ENCODE measurements at regions not wholly inside any gene's neighbourhood (a gene's known extent, or its start where the extent isn't known, plus 50 kb on each side); places are given as distances from the start of the nearest gene placed in this dataset.

DNA sequence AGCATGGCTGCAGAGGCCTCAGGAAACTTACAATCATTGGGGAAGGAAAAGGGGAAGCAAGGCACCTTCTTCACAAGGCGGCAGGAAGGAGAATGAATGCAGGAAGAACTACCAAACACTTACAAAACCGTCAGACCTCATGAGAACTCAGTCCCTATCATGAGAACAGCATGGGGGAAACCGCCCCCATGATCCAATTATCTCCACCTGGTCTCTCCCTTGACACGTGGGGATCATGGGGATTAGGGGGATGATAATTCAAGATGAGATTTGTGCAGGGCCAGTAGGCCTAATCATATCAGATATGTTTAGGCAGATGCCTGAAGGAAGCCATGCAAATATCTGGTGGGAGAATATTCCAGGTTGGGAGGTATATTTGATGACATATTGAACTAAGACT lies 1176.4 kb upstream of the CDH18 start:
- DNase-seq, result peak; percentile 41 to 88

DNA sequence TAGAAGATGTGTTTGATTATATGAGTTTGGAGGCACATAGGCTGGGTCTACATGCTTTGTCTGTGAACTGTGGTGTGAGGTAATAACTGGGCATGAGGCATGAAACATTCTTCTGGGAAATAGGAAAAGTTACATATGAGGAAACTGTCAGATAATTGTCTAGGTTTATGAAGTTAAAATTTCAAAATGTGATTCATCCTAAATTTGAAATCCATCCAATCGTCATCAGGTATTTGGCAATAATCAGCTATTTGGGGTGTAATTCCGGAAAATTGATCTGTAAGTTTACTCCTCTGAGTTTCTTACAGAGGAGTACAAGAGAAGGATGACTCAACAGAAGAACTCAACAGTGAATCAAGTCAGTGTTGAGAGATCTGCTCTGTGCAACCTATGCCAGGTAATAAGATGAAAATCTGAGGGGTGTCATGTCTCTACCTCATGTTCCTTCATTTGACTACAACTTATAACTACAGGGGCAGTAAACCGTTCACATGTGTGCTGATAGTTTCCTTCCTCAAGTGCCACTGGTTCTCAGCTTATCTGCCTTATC lies 1171.6 kb upstream of the CDH18 start:
- DNase-seq, result no peak

DNA sequence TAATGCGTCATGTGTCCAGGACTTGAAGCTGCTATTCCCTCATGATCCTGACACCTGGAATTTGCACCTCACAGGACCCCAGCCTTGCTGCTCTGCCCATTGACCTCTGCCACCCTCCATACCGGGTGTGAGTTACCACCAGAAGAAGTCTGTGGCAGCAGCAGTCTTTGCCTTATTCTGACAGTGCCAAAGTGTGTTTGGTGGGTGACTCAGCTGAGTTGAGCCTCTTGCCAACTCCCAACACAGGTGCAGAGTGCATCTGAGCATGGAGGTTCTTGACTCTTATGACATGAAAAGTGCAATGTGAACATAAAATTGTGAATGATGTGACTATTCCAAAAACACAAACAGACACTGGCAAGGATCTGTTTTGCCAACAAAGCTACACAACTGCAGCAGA lies 1166.5 kb upstream of the CDH18 start:
- no peak for DNase-seq

DNA sequence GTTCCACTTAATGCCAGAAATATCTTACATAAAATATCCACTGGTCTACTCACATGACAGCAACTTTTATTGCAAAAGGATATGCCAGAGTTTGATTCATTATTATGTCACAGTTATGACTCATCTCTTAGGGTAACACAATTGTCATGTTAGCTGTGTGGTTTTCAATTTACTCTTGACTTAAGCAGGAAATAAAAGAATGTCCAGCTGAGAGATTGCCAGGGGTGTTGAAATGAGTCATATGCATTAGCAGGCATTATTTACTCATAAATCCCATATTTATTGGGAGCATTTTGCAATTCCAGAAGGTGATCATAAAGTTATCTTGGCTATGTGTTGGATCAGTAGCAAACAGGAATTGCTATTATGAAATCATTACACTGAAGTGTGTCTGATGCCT lies 1164.6 kb upstream of the CDH18 start:
- DNase-seq, result no peak

DNA sequence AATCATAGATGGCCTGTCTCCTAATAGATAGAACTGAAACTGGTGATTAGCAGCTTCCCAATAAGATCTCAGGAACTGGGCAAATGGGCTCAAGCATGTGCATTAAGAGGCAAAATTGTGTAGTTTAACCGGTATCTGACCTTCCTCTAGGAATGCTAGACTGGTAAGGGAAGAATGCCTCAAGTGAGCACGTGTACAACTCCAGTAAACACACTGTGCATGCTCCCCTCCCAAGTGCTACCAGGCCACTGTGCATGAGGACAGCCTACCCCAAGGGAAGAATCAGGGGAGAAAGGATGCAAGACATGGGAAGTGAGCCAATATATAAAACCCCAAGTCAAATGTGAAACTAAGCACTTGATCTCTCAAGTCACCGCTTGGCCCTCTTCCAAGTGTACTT lies 1157.4 kb upstream of the CDH18 start:
- no peak for DNase-seq

DNA sequence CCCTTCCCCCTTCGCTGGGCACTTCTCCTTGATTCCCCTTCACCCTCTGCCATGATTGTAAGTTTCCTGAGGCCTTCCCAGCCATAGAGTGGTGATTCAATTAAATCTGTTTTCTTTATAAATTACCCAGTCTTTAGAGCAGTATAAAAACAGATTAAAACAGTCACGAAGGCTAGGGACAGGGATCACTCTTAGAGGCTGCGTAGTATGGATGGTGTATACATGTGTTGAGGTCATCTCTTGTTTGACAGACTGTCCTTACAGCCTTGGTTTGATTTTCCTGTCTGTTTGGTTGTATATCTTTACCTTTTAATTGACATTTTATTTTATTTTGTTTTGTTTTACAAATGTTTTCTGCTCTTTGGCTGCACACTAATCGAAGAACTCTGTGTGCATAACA lies 1155.7 kb upstream of the CDH18 start:
- no peak for DNase-seq

DNA sequence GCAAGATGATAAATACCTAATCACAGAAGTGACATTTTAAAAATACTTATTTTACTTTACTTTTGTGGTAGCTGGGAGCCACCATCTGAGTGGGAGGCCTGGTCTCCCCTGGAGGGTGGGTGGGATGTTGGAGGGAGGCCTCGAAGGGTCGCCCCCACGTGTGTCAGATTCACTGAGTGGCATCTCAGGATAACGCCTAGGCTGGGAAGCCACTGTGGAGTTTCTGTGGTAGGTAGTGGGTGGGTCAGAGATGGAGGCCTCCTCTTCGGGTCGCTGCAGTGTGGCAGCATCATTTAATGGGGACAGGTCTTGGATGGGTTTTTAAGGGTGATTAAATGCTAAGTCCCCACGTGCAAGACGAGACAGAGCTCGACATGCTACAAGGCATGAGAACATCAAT lies 1154.8 kb upstream of the CDH18 start:
- DNase-seq, result no peak

DNA sequence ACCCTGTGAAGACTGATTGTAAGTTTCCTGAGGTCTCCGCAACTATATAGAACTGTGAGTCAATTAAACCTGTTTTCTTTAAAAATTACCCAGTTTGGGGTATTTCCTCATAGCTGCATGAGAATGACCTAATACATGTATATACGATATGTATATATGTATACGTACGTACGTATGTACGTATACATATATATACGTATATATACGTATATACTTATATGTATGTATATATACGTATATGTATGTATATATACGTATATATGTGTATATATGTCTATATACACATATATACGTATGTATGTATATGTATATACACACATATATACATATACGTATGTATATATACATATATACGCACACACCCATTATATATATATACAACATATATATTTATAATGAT lies 1153.0 kb upstream of the CDH18 start:
- DNase-seq, result no peak

DNA sequence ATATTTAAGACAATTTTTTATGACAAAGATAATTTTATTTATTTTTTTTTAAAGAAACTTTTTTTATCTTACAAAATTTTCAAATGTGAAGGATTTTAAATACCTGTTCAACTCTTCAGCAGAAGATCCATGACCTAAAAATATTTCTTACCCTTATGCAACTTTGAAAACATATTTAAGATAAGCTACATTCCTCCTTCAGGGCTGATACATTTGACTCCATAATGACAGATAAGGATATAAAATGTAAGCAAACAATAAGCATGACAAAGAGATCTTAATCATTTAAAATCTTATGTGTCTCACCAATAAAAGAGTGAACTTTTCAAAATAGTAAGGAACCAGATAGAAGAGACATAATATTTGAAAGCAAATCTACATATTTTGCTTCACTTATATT lies 1138.2 kb upstream of the CDH18 start:
- DNase-seq, result no peak

DNA sequence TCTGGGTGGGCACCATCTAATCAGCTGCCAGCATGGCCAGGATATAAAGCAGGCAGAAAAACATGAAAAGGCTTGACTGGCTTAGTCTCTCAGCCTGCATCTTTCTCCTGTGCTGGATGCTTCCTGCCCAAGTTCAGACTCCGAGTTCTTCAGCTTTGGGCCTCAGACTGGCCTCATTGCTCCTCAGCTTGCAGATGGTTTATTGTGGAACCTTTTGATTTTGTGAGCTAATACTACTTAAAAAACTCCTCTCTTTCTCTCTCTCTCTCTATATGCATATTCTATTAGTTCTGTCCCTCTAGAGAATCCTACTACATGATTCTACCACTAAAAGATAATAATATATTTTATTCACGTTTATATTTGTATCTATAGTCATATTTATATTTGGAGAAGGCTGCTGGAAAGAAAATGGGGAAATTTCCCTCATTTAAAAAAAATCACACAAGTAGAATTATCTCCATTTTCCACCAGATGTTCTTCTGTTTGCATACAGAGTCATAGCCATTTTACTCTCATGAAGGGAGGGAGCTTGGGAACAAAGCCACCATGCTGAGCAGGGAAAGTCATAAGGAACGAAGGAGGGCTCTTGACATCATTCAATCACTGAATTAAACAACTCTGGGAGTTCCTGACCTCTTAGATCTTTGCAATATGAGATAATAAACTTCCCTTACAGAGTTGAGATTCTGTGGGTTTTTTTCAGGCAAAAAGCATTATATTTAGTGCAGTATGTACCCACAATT lies 1137.4 kb upstream of the CDH18 start:
- no peak for DNase-seq

DNA sequence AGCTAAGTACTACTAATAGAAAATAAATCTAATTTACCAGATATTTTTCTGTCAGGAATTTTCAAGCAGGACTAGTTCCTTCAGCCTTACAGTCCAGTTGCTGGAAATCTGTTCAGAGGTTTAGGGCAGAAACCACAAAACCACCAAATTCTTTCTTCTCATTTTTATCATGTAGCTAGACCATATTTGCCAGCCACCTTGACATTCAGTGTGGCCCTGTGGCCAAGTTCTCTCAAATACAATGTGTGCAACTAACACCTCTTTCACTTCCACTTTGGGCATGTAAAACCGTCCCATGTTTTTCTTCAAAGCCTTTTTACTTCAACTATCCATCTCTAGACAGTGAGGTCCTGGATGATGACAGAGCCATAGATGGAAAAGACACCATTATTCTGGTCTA lies 1133.2 kb upstream of the CDH18 start:
- no peak for DNase-seq

DNA sequence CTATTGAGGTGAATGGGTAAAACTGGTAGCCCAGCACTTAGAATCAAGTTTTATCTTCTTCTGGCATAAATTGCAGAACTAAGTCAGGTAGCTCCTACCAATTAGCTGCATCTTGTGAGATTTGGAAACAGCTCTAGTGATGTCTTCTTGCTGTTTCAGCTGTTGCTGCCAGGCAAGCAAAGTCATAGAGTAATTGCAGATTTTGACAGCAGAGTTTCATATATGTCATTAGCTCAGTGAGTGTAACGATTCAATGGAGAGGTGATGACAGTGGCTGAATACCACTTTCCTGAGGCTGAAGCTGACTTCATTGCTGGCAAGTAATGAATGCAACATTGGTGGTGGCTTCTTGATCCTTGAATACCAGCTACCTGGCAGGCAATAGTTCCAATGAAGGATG lies 1109.7 kb upstream of the CDH18 start:
- DNase-seq, result no peak

DNA sequence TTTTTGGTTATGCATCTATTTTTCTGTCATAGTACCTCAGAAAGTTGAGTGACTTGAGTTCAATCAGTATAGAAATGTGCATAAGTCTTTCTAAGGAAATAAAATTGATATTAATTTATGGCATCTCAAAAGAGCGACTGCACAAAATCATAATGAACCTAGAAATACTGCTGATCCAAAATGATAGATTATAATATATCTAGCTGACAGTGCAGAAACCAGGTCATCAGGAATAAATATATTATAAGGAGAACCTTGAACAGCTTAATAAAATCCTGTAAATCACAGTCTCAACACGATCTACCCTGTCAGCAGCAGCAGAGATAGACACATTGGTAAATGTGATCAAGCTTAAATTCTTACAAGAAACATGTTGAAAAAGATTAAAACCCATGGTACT lies 1106.6 kb upstream of the CDH18 start:
- no peak for DNase-seq

DNA sequence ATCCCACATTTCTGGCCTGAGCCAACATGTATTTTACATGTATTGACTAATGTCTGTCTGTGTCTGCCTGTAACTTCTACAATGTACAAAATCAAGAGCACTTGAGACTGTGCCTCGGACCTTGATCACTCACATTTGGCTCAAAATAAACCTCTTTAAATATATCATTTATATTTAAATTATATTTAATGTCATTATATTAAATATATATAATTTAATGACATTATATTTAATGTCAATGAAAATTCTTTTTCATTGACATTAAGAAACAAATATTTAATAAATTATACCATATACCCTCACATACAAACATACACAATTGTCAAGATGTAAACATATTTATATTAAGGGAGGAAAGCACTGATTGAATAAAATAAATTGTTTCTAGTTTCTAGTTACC lies 1099.8 kb upstream of the CDH18 start:
- DNase-seq, result no peak

DNA sequence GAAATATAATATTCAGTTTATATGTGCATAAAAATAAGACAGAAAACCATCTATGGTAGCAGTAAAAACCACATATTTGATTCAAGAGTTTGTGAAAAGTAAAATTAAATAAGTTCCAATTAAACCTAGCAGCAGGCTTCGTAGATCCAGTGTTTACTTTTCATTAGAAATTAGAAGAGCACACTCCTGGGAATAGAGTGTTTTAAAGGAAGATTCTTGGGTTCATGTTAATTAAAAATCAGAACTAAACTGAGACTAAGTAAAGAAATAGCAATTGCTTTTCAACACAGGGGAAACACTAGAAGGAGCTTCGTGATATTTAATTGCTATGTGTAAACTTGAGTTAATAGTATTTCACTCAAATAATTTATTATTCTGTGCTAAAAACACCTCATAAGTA lies 1097.8 kb upstream of the CDH18 start:
- no peak for DNase-seq

DNA sequence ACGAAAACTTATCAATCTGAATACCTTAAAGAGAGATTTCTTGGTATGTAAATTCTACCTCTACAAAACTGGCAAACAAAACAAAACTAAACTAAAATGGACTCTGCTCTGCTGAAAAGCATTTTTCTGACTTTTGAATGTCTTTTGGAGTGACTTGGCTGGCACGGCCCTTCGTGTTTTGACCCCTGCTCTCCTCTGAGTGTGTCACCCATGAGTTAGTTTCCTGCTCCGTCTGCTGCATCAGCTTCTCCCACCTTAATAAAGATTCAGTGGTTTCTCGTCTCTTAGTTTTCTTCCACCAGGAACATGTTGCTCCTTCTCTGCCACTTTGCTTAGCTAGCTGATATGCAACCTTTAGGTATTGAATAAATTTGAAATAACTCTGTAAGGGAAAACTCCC lies 1084.0 kb upstream of the CDH18 start:
- DNase-seq, result no peak

DNA sequence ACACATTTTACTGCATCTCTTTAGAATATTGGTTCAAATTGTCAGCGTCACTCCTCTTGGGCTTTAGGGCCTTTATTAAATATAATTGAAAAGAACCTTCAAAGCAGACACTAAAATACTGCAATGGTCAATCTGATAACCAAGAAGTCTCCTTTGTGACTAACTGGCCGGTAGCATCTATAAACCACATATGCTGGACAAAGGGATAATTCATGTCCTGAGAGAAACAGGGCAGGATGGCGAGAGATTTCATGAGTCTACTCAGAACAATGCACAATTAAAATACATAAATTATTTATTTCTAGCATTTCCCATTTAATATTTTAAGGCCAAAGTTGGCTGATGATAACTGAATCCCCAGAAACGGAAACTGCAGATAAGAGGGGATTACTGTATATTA lies 1083.4 kb upstream of the CDH18 start:
- DNase-seq, result no peak

DNA sequence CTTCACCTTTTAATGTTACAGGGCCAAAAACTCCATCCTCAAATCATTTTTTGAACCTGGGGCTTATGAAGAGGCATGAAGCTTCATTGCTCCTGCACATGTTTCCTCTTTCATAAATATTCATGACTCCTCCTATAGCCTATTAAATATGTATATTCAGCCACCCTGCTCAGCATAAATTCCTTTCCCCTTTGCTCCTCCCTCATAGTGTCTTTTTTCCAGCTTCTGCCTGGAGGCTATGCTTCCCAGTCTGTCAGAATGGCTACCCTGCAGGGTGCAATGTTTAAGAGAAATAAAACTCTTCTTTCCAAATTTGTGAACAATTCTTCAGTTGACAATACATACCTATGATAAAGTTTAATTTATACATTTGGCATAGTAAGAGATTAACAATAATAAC lies 1082.9 kb upstream of the CDH18 start:
- DNase-seq, result no peak

DNA sequence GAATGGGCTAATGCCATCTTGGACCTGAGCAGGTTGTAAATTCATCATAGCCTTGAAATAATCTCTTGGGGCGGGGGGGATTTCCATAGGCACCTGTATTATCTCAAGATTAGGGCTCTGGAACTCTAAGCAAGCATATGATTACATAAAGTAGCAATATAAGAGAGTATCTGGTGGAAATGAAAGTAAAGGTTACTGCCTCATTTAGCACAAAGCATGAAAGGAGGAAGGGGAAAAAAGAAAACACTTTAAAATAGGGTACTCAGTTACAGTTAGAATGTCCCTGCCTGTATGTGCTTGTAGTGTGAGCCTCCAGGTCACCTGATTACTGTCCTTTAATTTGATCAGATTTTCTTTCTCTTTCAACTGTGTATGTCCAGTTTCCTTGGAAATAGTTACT lies 1079.7 kb upstream of the CDH18 start:
- no peak for DNase-seq

DNA sequence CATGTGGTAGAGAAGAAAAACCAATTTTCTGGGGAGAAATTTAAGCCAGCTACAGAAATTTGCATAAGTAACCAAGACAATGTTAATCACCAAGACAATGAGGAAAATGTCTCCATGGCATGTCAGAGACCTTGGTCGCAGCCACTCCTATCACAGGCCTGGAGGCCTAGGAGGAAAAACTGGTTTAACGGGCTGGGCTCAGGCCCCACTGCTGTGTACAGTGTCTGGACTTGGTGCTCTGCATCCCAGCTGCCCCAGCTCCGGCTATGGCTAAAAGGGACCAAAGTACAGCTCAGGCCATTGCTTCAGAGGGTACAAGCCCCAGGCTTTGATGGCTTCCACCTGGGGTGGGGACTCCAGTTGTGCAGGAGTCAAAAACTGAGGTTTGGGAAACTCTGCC lies 1075.1 kb upstream of the CDH18 start:
- no peak for DNase-seq

DNA sequence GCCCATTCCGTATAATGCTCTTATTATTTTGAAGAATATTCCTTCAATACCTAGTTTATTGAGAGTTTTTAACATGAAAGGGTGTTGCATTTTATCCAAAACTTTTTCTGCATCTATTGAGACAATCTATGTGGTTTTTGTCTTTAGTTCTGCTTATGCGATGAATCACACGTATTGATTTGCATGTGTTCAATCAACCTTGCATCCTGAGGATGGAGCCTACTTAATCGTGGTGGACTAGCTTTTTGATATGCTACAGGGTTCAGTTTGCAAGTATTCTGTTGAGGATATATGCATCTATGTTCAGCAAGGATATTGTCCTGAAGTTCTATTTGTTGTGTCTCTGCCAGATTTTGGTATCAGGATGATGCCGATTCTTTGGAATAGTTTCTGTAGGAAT lies 1070.3 kb upstream of the CDH18 start:
- no peak for DNase-seq

DNA sequence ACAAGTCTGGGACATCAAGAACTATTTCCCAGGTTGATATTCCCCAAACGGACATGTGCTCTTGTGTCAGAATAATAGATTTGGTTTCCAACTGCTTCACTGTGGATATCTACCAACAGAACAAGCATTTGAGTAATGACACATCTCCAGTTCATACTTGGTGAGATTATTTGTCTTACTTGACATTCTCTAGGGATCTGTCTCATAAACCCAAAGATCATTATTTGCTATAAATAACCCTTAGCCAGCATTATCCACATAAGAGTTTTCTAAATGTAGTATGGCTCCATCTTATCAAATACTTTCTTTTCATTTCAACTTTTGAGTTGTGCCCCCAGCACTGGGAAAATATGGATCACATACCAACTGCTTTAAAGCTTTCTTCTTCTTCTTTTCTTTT lies 1063.9 kb upstream of the CDH18 start:
- DNase-seq, result no peak

DNA sequence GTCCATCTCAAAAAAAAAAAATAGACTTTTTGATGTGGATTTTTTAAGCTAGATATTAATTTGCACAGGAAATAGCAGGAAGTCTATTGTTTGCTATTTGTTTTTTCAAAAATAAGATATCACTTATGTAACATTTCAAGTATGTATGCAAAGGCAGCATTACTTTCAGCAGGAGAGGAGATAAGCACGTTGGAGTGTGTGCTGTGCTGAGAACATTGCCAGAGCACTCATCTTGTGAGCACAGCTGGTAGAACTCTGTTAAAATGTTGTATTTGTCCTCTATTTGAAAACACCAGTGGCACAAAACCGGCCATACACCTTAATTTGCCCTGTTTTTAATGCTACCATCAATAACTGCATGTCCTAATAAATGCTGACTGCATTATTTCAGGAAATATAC lies 1061.9 kb upstream of the CDH18 start:
- no peak for DNase-seq

DNA sequence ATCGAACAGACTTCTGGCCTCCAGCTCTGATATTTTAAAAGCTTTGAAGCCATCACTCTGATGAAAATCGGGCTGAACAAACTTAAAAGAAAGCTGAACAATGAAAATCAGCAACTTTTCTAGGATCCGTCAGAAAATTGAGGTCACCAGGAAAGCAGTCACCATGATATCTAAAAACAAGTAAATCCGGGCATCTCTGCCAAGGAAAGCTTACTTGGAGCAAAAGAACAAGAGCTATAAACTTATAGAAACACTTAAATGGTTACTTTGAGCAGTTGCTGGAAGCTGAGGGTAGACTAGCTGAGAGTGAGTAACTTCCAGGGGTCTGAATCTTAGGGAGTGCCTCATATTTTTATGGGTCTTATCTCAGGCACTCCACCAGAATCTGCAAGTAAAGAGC lies 1043.0 kb upstream of the CDH18 start:
- DNase-seq, result no peak

DNA sequence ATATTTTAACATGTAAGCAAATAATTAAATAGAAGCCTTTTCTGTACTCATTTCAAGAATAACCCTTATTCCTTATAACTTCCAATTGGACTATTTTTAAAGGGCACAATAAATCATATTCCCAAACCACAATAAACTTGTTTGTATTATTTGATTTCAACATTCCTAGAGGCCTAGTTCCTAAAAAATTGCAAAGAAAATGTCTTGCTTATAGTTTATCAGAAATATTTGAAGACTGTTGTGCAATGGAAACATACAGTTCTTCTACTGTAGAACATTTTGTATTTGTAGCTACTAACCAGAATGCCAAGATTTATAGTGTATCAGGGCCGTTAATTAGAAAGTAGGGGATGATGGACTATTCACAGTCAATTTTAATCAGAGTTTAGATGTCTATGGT lies 1037.0 kb upstream of the CDH18 start:
- DNase-seq, result no peak
